ENCODE measurements at regions not wholly inside any gene's neighbourhood (a gene's known extent, or its start where the extent isn't known, plus 50 kb on each side); places are given as distances from the start of the nearest gene placed in this dataset.

- H4K20me1 ChIP-seq (ENCODE audit: insufficient read depth, low read length, poor library complexity, severe bottlenecking), result no peaks in the 10 kb centered on the region
- H3K9ac ChIP-seq (ENCODE audit: low read depth, low read length, poor library complexity, severe bottlenecking), result no peak overlapping the region
- no peak overlapping the region for H2AFZ ChIP-seq (ENCODE audit: low read length)
- no peaks in the 10 kb centered on the region for H3K36me3 ChIP-seq (ENCODE audit: insufficient read depth, low read length)
- H3K9me3 ChIP-seq (ENCODE audit: insufficient read depth, low read depth, low read length), result no peaks in the 10 kb centered on the region
- no peaks in the 10 kb centered on the region for H3K27me3 ChIP-seq (ENCODE audit: insufficient read depth, low read length, poor library complexity, severe bottlenecking)
- H3F3A ChIP-seq (ENCODE audit: low read depth), result no peaks in the 10 kb centered on the region
- no peaks in the 10 kb centered on the region for H3K9me2 ChIP-seq (replicated peaks; ENCODE audit: low read depth, low read length)
- H3K4me3 ChIP-seq (ENCODE audit: low read length, poor library complexity, severe bottlenecking), result no peak overlapping the region
- TF ChIP-seq CTCF (conservative IDR thresholded peaks at IDR 0.05; ENCODE audit: low read length) (no peak), EZH2phosphoT487 (IDR thresholded peaks at IDR 0.05; ENCODE audit: borderline replicate concordance) (no peak)
- no peaks in the 10 kb centered on the region for H3K79me2 ChIP-seq (ENCODE audit: insufficient read depth, low read length)
- no peak overlapping the region for H3K4me2 ChIP-seq (ENCODE audit: low read depth, low read length, poor library complexity, severe bottlenecking)
- no peaks in the 10 kb centered on the region for H3K4me1 ChIP-seq (ENCODE audit: insufficient read depth, low read length, poor library complexity, severe bottlenecking)
These were observed 907.0 kb downstream of the EPHA4 start for GRCh38 chr2:220665108-220665471.

GRCh38 chr2:220669324-220669723 is 902.8 kb downstream of the EPHA4 start:
- no peaks in the 10 kb centered on the region for H3K9me3 ChIP-seq (ENCODE audit: insufficient read depth, low read depth, low read length)
- H2AFZ ChIP-seq (ENCODE audit: low read length), result no peak overlapping the region
- H3K79me2 ChIP-seq (ENCODE audit: insufficient read depth, low read length), result no peaks in the 10 kb centered on the region
- H3F3A ChIP-seq (ENCODE audit: low read depth), result no peaks in the 10 kb centered on the region
- no peaks in the 10 kb centered on the region for H3K9me2 ChIP-seq (replicated peaks; ENCODE audit: low read depth, low read length)
- H3K4me1 ChIP-seq (ENCODE audit: insufficient read depth, low read length, poor library complexity, severe bottlenecking), result no peaks in the 10 kb centered on the region
- no peaks in the 10 kb centered on the region for H3K27me3 ChIP-seq (ENCODE audit: insufficient read depth, low read length, poor library complexity, severe bottlenecking)
- no peaks in the 10 kb centered on the region for H4K20me1 ChIP-seq (ENCODE audit: insufficient read depth, low read length, poor library complexity, severe bottlenecking)
- no peak overlapping the region for H3K4me3 ChIP-seq (ENCODE audit: low read length, poor library complexity, severe bottlenecking)
- TF ChIP-seq EZH2phosphoT487 (IDR thresholded peaks at IDR 0.05; ENCODE audit: borderline replicate concordance), result no peak
- no peak for TF ChIP-seq CTCF (conservative IDR thresholded peaks at IDR 0.05; ENCODE audit: low read length)
- H3K36me3 ChIP-seq (ENCODE audit: insufficient read depth, low read length), result no peaks in the 10 kb centered on the region
- no peak overlapping the region for H3K9ac ChIP-seq (ENCODE audit: low read depth, low read length, poor library complexity, severe bottlenecking)
- H3K4me2 ChIP-seq (ENCODE audit: low read depth, low read length, poor library complexity, severe bottlenecking), result no peak overlapping the region

GRCh38 chr2:220670511-220670910 is 901.6 kb downstream of the EPHA4 start:
- Histone ChIP-seq H3K9ac (ENCODE audit: low read depth, low read length, poor library complexity, severe bottlenecking) (no peak overlapping the region), H4K20me1 (ENCODE audit: insufficient read depth, low read length, poor library complexity, severe bottlenecking) (no peaks in the 10 kb centered on the region), H3K27me3 (ENCODE audit: insufficient read depth, low read length, poor library complexity, severe bottlenecking) (no peaks in the 10 kb centered on the region), H3K4me2 (ENCODE audit: low read depth, low read length, poor library complexity, severe bottlenecking) (no peak overlapping the region), H3K4me1 (ENCODE audit: insufficient read depth, low read length, poor library complexity, severe bottlenecking) (no peaks in the 10 kb centered on the region), H2AFZ (ENCODE audit: low read length) (no peak overlapping the region), H3K4me3 (ENCODE audit: low read length, poor library complexity, severe bottlenecking) (no peak overlapping the region), H3K36me3 (ENCODE audit: insufficient read depth, low read length) (no peaks in the 10 kb centered on the region), H3K9me2 (replicated peaks; ENCODE audit: low read depth, low read length) (no peaks in the 10 kb centered on the region), H3F3A (ENCODE audit: low read depth) (no peaks in the 10 kb centered on the region), H3K79me2 (ENCODE audit: insufficient read depth, low read length) (no peaks in the 10 kb centered on the region), H3K9me3 (ENCODE audit: insufficient read depth, low read depth, low read length) (no peaks in the 10 kb centered on the region)
- TF ChIP-seq EZH2phosphoT487 (IDR thresholded peaks at IDR 0.05; ENCODE audit: borderline replicate concordance), result no peak
- no peak for TF ChIP-seq CTCF (conservative IDR thresholded peaks at IDR 0.05; ENCODE audit: low read length)

Measured in Loucy (cell line).